ENCODE measurements at regions not wholly inside any gene's neighbourhood (a gene's known extent, or its start where the extent isn't known, plus 50 kb on each side); places are given as distances from the start of the nearest gene placed in this dataset.
"Not testable (repeated sequence)": the region's sequence is repeated elsewhere in the genome, so short reads cannot be mapped to it uniquely, and the experiment has no call there.

- DNase-seq = no peak
Measured at GRCh38 chr16:5925850-5926249, 828.3 kb upstream of the EEF2KMT start.

GRCh38 chr16:5922686-5923085 is 825.1 kb upstream of the EEF2KMT start:
- DNase-seq = no peak

- DNase-seq = no peak
Measured at GRCh38 chr16:5918567-5919130, 821.1 kb upstream of the EEF2KMT start.

GRCh38 chr16:5917436-5918195 is 820.0 kb upstream of the EEF2KMT start:
- no peak for DNase-seq

GRCh38 chr16:5916711-5917191 is 819.2 kb upstream of the EEF2KMT start:
- DNase-seq = no peak

- DNase-seq = no peak
Measured at GRCh38 chr16:5911241-5911640, 813.6 kb upstream of the EEF2KMT start.

- DNase-seq = not testable (repeated sequence)
Measured at GRCh38 chr16:5909556-5909955, 812.0 kb upstream of the EEF2KMT start.

GRCh38 chr16:5907544-5907943 is 809.9 kb upstream of the EEF2KMT start:
- DNase-seq = no peak

- DNase-seq = no peak
Measured at GRCh38 chr16:5906351-5906750, 808.8 kb upstream of the EEF2KMT start.

GRCh38 chr16:5905935-5906334 is 808.3 kb upstream of the EEF2KMT start:
- DNase-seq = no peak

- no peak for DNase-seq
Measured at GRCh38 chr16:5903832-5904231, 806.2 kb upstream of the EEF2KMT start.

- DNase-seq = no peak
Measured at GRCh38 chr16:5903153-5903552, 805.6 kb upstream of the EEF2KMT start.

GRCh38 chr16:5900046-5900445 is 802.5 kb upstream of the EEF2KMT start:
- no peak for DNase-seq

- DNase-seq = no peak
Measured at GRCh38 chr16:5895976-5896375, 798.4 kb upstream of the EEF2KMT start.

- DNase-seq = no peak
Measured at GRCh38 chr16:5895137-5895536, 797.5 kb upstream of the EEF2KMT start.

GRCh38 chr16:5891296-5891695 is 793.7 kb upstream of the EEF2KMT start:
- no peak for DNase-seq

GRCh38 chr16:5885521-5885920 is 787.9 kb upstream of the EEF2KMT start:
- no peak for DNase-seq

- no peak for DNase-seq
Measured at GRCh38 chr16:5884996-5885395, 787.4 kb upstream of the EEF2KMT start.

GRCh38 chr16:5884339-5884738 is 786.7 kb upstream of the EEF2KMT start:
- DNase-seq = no peak

GRCh38 chr16:5882087-5882640 is 784.6 kb upstream of the EEF2KMT start:
- DNase-seq = no peak

- DNase-seq = no peak
Measured at GRCh38 chr16:5875416-5875815, 777.8 kb upstream of the EEF2KMT start.

- DNase-seq = no peak
Measured at GRCh38 chr16:5874899-5875298, 777.3 kb upstream of the EEF2KMT start.

GRCh38 chr16:5873221-5873620 is 775.6 kb upstream of the EEF2KMT start:
- no peak for DNase-seq

Data from CD4-positive, alpha-beta T cell treated with Interleukin-21 for 1 hour (primary cell).